AG04449 (cell line): ENCODE measurements at regions not wholly inside any gene's neighbourhood (a gene's known extent, or its start where the extent isn't known, plus 50 kb on each side); places are given as distances from the start of the nearest gene placed in this dataset.

Experiments
- CTCF ChIA-PET: fragments of 350-600 bp; formaldehyde crosslinking; extraction: SDS; loops from one replicate; lab custom pipeline; 2021; ENCODE audit warnings: antibody characterized with exemption; lab: Yijun Ruan, JAX
- POLR2A ChIA-PET: fragments of 400-600, 350-600 bp; formaldehyde crosslinking; extraction: SDS; loops from one replicate; lab custom pipeline; 2020; ENCODE audit warnings: antibody characterized with exemption, inconsistent platforms; lab: Yijun Ruan, JAX
- DNase-seq: peaks from one replicate; pipeline ENCODE4 v3.0.0-alpha.2; 2010; ENCODE audit warnings: low read depth, low spot score
- H3K4me3 ChIP-seq: 2 replicates; pipeline ENCODE4 v1.5.1; 2011; ENCODE audit warnings: low read depth, mild to moderate bottlenecking, control low read depth, low read length
- TF ChIP-seq, protein P1 (sequence below): IDR thresholded peaks from one replicate; pipeline ENCODE4 v1.5.1; 2011; ENCODE audit warnings: mild to moderate bottlenecking, moderate library complexity, low read length, control low read depth, inconsistent platforms; ENCODE audit not compliant: insufficient read depth; ENCODE audit errors: missing control alignments

GRCh38 chr3:161555320-161555719 lies 58.7 kb downstream of the OTOL1 start:
- CTCF ChIA-PET, result no interaction called here
- H3K4me3 ChIP-seq, result no peak overlapping the region
- POLR2A ChIA-PET, result no interaction called here
- no peak for DNase-seq
- TF ChIP-seq, protein P1, sequence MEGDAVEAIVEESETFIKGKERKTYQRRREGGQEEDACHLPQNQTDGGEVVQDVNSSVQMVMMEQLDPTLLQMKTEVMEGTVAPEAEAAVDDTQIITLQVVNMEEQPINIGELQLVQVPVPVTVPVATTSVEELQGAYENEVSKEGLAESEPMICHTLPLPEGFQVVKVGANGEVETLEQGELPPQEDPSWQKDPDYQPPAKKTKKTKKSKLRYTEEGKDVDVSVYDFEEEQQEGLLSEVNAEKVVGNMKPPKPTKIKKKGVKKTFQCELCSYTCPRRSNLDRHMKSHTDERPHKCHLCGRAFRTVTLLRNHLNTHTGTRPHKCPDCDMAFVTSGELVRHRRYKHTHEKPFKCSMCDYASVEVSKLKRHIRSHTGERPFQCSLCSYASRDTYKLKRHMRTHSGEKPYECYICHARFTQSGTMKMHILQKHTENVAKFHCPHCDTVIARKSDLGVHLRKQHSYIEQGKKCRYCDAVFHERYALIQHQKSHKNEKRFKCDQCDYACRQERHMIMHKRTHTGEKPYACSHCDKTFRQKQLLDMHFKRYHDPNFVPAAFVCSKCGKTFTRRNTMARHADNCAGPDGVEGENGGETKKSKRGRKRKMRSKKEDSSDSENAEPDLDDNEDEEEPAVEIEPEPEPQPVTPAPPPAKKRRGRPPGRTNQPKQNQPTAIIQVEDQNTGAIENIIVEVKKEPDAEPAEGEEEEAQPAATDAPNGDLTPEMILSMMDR, result no peak

- POLR2A ChIA-PET, result no interaction called here
- H3K4me3 ChIP-seq, result no peak overlapping the region
- no peak for DNase-seq
- CTCF ChIA-PET, result no interaction called here
- TF ChIP-seq, protein P1, result no peak
These were observed 59.9 kb downstream of the OTOL1 start for GRCh38 chr3:161556533-161556932.

DNA sequence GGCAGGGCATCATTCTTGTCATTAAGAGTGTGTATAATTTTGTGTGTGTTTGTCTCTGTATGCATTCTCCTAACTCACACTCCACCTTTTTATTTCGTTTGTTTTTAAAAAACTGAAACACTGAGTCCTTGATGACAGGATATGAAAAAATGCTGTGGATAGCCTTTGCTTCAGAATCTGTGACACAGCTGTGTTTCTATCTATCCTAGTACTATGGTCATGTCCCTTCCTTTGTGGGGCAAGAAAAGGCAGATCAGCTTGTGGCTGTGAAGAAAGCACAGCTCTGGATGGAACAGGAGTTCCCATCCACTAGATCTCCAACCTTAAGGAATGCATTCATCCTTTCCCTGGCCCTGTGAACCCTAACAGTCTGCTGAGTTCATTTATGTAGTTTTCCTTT lies 60.3 kb downstream of the OTOL1 start:
- TF ChIP-seq, protein P1, result no peak
- POLR2A ChIA-PET, result no interaction called here
- H3K4me3 ChIP-seq, result no peak overlapping the region
- DNase-seq, result no peak
- CTCF ChIA-PET, result no interaction called here

- no peak overlapping the region for H3K4me3 ChIP-seq
- ChIA-PET POLR2A (no interaction called here), CTCF (no interaction called here)
- TF ChIP-seq, protein P1, result no peak
- no peak for DNase-seq
These were observed 61.0 kb downstream of the OTOL1 start for GRCh38 chr3:161557445-161558150.

DNA sequence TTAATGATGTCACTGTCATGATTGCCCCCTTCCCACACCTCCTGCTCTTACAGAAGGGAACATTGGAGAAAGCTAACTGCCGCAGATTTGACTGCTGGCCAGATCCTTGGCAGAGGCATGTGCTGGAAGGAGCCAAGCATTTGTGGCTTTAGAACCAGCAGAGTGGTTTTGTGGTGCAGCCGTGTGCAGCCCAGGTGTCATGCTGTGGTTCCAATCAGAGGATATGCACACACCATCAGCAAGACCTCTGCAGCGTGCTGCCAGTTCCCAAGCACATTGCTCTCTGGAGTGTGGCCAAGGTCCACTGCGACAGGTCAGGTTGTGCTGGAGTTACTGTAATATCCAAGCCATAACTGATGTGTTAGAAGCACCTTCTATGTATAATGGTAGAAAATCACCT lies 61.6 kb downstream of the OTOL1 start:
- ChIA-PET CTCF (no interaction called here), POLR2A (no interaction called here)
- TF ChIP-seq, protein P1, result no peak
- no peak for DNase-seq
- H3K4me3 ChIP-seq, result no peak overlapping the region

DNA sequence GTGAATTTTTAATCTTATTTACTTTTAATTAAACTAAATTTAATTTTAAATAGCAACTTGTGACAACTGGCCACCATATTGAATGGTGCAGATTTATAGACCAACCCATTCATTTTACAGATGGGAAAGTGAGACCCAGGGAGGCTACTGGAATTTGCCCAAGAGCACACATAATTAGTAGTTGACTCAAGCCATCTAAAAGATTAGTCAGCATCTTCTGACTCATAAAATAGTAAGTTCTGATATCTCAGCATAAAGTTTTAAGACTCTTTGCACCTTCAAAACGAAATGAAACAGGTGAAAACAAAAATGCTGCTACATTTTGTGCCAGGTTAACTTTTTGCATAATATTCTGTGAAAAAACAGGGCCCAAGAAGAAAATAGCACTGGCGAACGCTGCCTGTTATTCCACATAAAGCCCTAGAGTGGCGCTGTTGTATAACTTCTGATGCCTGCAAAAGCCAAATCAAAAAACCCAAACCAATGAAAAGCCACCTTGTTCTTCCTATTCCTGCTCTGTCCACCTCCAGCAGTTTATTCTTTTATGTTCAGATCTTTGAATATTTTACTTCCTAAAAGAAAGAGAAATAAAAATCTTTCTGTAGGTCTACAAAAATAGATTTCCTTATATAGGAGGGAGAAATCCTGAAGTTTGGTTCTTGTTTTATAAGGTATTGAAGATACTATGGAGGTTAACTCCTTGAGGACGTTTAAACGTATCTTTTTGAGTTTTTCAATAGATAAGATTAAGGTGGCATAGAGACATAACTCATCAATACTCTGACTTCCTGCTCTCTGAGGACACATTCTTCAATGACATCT lies 62.8 kb downstream of the OTOL1 start:
- POLR2A ChIA-PET, result no interaction called here
- TF ChIP-seq, protein P1, result peak; percentile 57
- DNase-seq, result no peak
- CTCF ChIA-PET, result no interaction called here
- no peak overlapping the region for H3K4me3 ChIP-seq
